Iris pigment epithelial cell (primary cell): ENCODE measurements at regions not wholly inside any gene's neighbourhood (a gene's known extent, or its start where the extent isn't known, plus 50 kb on each side); places are given as distances from the start of the nearest gene placed in this dataset.
A peak's percentile ranks its signal among the peaks of the same experiment; 100 is the strongest.
"Not testable (repeated sequence)": the region's sequence is repeated elsewhere in the genome, so short reads cannot be mapped to it uniquely, and the experiment has no call there.

Experiments
- DNase-seq: peaks from one replicate; pipeline ENCODE4 v3.0.0-alpha.2; 2011; ENCODE audit warnings: low read depth

DNA sequence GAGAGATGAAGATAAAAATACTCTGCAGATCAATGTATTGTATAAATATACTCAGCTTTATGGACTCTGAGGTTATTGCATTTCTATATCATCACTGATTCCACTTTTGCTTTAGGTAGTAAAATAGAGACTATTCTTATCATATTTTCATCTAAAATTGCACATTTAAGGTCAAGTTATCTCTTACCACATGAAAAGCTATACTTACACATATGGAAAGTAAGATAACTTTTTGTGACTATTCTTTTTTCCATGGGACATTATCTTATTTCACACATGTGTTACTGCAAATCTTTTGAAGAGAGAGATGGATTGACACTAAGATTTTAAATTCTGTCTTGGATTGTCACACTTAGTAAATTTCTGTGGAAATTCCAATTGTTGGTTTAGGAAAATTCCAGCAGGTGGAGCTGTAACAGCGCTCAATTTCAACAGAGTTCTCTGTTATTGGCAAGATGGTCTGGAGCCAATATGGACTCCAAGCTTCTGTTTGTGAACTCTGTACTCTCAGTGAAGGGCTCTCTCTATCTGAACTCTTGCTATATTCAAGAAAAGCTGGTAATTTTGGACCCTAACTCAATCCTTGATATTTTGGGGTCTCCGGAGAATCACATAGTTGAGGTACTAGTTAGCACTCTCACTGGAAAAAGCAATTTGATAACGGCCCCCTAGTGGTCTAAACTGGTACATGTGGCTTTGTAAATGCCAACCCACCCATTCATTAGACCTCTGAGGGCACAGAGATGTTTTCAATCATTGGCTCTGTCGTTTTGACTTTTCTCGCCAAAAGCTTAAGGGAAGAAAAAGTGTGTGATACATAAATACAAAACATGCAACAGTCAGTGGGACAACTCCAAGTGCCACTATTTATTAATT lies 429.7 kb downstream of the ETS1 start:
- peak; percentile 76 for DNase-seq

DNA sequence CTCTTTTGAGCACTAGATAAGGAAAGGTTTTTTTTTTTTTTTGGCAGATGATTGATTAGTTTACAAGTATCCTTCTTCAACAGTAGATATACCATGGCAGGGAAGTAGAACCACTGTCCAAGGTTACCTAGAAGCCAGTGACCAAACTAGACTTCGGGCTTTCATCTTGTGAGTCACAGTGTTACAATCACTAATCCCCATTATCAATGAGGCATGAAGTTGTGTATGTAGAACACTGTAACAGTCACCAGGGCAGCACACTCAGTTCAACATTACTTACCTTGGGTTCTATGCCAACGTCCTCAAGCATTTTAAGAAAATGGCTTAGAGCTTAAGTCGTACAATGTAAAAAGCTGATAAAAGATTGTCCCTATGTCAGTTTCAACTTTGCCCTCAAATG lies 430.9 kb downstream of the ETS1 start:
- DNase-seq, result peak; percentile 45

DNA sequence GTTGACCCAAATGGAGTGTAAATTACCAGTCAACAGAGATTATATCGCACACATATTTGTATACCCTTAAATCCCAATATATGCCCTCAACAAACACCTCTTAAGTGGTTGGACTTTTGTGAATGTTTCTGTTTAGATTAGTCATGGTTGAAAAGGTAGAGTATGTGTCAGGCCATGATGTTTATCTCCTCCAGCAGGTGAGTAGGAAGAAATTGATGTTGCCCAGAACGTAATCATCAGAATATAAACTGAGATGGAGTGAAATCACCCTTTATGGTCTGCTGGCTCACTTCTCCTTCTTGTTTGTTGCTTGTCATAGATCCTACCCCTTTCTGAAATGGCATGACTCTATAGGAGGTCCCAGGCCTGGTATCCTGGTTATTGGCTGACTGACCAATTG lies 431.8 kb downstream of the ETS1 start:
- DNase-seq, result no peak

DNA sequence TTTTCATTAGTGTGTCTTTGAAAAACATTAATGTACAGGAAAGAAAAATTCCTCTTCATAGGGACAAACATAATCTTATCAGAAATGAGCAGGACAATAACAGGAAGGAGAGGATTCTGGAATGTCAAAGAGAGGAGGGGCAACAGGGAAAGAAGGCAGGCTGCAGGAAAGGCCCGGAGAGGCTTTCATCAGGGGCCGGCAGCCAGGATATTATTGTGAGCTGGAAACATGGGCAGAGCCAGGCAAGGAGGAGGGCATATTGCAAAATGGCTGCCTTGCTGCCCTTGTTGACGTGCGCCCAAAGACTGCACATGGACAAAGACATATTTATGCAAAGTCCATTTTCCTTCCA lies 433.7 kb downstream of the ETS1 start:
- no peak for DNase-seq

DNA sequence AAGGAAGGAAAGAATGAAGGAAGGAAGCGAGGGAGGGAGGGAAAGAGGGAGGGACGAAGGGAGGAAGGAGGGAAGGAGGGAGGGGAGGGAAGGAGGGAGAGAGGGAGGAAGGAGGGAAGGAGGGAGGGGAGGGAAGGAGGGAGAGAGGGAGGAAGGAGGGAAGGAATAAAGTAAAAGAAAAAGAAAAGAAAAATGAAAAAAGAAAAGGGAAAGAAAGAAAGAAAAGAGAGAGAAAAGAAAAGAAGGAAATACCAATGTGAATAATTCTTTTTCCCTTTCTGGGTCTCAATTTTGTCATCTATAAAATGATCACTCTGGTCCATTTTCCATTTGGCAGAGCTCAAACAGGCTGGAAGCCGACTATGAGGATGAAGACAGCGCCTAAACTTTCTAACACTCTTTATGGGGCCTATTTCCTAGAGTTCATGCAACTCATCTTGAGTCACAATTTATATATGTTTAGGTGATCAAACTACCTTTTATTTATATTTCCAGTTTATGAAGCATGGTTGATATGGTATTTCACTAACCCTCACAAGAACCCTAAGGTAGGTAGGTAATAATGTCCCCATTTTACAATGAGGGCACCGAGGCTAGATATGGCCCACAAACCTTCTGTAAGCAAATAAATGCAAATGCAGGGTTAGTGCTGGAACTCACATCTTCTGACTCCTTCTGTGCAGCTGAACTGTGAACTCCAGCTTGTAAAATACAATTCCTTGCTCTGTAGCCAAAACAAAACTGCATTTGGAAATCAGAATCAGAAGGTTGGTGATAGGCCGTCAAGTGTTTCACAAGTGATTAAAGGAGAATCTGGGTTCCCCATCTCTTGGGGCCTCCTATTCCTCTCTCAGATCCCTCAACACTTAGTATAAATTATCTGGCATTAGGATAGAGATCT lies 434.3 kb downstream of the ETS1 start:
- no peak for DNase-seq

DNA sequence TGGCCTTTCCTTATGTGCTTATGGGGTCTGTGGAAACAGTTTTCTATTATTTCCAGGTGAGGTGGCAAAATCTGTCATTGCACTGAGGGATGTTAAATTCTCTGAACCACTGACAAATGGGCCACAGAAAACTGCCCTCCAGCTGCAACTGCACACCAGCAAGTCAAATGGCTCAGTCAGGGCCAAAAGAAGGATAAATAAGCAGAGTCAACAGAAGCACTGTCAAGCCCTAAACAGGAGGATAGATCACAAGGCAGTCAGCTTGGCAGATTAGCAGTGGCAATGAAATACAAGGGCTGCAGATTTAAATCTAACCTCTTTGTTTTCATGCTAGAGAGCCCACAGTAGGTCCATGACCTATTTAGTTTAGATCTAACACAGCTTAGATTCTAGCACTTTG lies 435.6 kb downstream of the ETS1 start:
- DNase-seq, result no peak

DNA sequence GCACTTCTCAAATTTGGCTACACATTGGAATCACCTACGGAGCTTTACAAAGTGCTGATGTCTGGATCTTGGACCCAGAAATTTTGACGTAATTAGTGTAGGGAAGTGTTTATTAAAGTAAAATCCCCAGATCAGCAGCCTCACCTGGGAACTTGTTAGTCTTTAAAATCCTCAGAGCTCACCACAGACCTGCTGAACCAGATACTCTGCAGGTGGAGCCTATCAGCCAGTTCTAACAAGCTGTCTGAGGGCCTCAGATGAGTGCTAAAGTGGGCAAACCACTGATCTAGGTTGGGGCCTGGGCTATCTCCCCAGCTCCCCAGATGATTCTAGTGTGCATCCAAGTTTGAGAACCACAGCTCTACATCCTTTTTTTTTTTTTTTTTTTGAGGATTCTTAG lies 436.0 kb downstream of the ETS1 start:
- no peak for DNase-seq

DNA sequence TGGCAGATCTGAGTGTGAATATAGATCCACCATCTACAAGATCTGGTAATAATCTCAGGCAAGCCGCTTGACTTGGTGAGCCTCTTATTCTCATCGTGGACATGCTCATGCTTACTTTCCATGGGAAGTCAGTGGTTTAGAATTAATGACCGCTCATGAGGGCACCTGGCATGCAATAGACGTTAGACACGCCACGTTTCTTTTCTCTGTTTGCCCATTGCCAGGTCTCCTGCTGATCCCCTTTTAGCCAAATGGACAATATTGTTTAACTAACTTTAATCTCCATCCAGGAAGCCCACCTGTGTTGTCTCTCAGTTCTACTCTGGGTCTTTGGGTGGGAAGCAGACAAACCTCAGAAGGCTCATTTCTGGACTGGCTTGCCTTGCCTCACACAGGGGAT lies 439.1 kb downstream of the ETS1 start:
- DNase-seq, result no peak

DNA sequence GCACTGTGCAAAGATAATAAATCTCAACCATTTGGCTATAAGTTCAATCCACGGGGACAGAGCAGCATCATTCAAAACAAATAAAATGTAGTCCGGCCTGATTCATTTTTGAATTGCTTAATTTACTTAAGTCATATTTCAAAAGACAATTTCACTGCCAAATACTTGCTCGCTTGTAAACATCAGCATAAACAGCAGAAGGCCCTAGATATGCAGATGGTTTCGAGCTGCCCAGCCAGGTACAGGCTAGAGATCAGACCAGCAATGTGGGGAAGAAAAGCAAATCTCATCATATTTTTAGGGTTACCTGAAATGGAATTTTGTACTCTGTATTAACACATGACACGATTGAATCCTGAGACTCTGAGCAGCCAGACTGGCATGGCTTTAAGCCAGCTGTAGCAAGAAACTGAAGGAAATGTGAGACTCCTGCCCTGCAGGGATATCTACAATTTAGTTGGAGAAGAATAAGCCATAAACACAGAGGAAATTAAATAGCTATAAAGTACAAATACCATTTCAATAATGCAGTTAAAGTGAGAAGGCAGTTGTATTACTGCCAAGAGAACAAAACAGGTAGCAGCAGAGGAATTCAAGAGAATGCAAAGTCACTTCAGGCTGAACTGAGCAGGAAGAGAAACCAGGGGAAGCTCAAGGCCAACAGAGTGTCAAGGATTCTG lies 440.3 kb downstream of the ETS1 start:
- peak; percentile 38 for DNase-seq

DNA sequence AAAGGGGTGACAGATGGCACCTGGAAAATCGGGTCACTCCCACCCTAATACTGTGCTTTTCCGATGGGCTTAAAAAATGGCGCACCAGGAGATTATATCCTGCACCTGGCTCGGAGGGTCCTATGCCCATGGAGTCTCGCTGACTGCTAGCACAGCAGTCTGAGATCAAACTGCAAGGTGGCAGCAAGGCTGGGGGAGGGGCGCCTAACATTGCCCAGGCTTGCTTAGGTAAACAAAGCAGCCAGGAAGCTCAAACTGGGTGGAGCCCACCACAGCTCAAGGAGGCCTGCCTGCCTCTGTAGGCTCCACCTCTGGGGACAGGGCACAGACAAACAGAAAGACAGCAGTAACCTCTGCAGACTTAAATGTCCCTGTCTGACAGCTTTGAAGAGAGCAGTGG lies 447.1 kb downstream of the ETS1 start:
- DNase-seq, result not testable (repeated sequence)

DNA sequence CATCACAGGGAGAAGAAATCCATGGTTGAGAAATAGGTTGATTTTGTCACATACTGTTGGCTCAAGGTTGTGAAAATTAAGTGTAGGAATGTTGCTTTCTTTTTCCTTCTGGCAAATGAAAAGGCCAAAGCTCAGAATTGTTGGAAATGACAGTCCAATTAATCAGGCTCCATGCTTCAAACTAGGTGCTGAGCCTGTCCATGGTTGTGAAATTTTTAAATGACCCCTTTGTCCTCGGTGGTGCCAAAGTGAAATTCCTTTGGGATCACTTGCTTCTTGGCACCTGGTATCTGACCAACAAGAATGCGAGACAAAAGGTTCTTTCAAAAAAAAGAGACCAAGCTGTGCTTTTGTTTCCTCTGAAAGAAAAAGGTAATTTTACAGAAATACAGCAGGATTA lies 451.9 kb downstream of the ETS1 start:
- DNase-seq, result peak; percentile 7

DNA sequence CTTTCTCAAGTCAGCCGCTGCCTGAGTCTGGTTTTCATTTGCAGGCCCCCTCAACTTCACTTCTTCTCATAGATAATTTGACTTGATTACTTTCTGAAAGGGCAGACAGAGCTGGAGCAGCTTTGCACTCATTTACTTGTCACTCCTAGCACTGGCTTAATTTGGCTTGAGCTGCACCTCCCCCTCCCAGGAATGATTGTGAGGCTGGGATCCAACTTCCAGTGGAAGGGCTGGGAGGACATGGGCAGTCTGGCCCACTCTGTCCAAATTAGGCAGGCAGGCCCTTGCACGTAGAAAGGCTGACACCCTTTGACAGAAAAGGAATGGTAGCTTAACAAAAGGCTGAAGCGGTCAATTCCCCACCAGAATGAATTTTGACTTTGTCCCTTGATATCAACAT lies 453.9 kb downstream of the ETS1 start:
- no peak for DNase-seq

DNA sequence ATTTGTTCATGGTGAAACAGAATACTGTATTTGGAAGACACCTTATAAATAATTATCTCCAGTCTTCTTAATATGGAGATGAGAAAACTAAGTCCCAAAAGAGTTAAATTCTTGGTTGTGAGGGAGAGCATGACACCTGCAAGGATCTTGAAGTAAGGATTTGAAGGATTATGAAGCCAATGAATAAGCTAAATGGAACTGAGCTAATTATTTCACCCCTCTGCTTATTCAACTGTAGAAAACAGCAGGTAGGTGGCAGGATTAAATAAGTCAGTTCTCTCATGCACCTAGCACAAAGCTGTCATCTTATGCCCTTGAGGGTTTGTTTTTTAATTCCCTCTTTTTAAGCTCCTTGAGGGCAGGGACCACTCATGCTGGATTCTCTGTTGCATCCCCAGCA lies 457.3 kb downstream of the ETS1 start:
- DNase-seq, result no peak

DNA sequence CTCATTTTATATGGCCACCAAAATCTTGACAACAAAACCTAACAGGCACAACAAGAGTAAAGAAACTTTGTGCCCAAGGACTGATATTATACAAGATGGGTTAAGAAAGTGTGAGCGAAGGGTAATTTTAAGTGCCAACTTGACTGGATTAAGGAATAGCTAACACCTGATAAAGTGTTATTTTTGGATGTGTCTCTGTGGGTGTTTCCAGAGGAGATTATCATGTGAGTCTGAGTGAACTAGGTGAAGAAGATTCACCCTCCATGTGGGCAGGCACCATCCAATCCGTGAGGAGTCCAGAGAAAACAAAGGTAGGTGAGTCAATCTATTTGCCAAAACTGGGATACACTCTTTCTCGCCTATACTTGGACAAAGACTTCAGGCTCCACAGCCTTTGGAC lies 461.6 kb downstream of the ETS1 start:
- no peak for DNase-seq

DNA sequence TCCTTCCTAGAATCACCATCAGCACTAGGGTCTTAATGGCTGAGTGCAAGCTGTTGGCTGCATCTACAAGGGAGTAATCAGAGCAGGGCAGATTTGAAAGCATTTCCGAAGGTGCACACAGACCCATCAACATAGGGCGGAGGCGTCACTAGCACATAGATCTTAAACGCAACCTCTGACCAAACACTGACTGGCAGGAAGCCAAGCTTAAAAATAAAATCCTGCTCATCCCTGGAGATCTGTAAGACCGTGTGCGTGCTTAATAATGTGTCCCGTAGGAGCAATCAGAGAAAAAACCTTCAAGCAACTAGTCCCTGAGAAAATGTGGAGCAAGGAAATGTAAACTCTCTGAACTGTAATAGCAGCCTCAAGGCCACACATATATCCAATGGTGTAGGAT lies 470.5 kb downstream of the ETS1 start:
- DNase-seq, result peak; percentile 7

DNA sequence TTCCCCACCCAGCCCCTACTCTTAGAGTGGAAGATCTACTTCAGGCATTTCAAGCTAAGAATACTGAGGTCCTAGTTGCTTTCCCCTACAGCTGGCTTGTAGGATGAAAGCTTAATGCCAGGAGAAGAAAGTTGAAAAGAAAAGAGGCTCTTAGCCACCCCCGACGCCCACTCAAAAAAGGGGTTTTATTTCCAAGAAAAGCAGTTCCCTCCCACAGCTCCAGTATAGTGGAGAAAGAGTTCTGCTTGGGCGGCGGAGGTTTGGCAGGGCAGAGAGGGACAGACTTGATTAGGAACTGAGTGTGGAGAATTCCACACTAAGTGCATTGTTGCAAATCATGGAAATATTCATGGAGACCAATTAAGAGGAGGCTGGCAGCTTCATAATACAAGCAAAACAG lies 470.9 kb downstream of the ETS1 start:
- DNase-seq, result no peak

DNA sequence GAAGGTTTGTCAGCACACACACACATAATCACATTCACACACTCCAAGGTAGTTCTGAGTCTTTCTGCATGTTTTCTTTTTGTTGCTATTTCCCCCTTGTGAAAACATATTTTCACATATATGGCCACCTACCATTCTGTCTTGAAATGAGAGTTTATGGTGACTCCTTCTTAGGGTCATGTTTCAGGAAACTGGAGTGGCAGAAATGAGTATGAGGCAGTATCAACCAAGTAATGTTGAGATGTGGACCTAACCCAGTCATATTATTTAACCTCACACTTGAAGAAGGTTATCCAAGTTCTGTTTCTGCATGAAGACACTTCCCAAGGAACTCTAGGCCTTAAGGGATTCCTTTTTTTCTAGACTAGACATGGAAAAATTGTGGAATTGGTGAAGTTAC lies 481.4 kb downstream of the ETS1 start:
- DNase-seq, result no peak

DNA sequence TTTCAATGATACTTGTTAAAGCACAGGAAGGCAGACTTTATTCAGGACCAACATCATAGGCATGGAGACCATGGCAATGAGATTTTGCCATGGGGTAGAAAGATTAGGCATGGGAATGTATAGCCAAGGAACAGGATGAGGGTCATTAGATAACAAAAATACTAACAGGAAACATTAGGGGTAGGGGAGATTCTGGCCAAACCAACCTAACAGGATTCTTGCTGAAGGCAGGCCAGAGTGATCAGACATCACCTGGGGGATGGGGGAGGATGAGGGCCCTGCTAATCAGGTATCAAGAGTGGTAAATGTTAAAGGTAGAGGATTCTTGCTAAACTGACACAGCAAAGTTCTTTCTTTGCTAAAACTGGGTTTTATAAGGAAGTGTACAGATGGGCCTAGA lies 481.8 kb downstream of the ETS1 start:
- no peak for DNase-seq

DNA sequence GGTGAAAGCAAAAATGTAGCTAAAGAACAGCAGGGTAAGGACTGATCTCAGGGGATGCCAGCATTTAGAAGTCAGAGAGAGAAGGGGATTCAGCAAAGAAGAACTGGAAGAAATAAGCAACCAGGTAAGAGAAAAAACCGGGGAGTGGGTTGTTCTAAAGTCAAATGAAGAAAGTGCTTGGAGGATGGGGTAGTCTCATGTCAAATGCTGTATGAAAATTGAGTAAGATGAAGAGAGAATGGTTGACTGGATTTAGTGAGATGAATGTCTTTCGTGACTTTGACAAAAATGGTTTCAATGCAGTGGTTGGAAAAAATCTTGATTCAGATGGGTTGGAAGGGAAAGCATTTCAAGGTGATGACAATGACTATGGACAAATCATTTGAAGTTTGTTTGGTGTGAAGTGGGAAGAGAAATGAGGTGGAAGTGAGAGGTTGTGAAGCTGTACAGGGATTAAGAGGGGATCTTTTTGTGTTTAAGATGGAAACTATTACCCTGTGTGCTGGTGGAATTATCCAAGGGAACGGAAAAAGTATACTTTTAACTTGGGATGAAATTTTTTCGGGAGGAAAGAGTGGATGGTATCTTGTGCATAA lies 484.0 kb downstream of the ETS1 start:
- DNase-seq, result no peak

DNA sequence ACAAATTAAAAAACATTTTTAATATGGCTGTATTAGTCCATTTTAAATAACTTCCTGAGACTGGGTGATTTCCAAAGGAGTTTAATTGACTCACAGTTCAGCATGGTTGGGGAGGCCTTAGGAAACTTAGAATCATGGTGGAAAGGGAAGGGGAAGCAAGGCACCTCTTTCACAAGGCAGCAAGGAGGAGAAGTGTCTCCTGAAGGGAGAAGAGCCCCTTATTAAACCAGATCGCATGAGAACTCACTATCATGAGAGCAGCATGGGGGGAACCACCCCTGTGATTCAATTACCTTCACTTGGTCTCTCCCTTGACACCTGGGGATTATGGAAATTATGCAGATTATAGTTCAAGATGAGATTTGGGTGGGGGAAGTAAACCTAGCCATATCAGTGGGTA lies 488.6 kb downstream of the ETS1 start:
- DNase-seq, result no peak

DNA sequence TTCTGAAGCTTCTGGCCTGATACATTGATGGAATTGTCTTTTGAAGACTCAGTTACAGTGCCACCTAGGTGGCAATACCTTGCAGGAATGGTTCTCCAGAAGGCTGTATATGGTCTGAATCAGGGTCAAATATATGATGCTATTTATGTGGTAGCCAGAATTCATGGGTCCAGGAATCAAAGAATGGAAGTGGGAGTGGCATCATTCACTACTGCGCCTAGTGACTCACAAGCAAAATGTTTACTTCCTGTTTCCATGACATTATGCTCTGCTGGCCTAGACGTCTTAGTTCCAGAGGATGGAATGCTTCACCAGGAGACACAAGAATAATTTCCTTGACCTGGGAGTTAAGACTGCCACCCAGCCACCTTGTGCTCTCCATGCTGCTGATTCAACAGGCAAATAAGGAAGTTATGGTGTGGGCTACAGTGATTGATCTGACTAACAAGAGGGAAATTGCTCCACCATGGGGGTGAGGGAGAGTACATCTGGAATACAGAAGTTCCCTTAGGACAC lies 491.8 kb downstream of the ETS1 start:
- peak; percentile 89 for DNase-seq

DNA sequence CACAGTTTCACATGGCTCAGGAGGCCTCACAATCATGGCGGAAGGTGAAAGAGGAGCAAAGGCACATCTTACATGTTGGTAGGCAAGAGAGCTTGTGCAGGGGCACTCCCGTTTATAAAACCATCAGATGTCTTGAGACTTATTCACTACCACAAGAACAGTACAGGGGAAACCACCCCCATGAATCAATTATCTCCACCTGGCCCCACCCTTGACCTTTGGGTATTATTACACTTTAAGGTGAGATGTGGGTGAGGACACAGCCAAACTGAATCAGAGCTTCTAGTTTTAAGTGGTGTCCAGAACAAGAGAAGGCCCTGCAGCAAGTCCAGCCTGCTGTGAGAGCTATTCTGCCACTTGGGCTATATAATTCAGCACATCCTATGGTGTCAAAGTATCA lies 493.7 kb downstream of the ETS1 start:
- no peak for DNase-seq
